Neural crest cell (in vitro differentiated cells): ENCODE measurements at regions not wholly inside any gene's neighbourhood (a gene's known extent, or its start where the extent isn't known, plus 50 kb on each side); places are given as distances from the start of the nearest gene placed in this dataset.
"Not testable (repeated sequence)": the region's sequence is repeated elsewhere in the genome, so short reads cannot be mapped to it uniquely, and the experiment has no call there.

Experiments used
- DNase-seq: peaks from one replicate; pipeline ENCODE4 v3.0.0; 2021; ENCODE audit warnings: low read depth, mixed read lengths, low spot score
- H3K27ac Mint-ChIP-seq: one replicate; pipeline ENCODE4 v1.8.0; 2021; ENCODE audit warnings: mild to moderate bottlenecking, mixed read lengths; ENCODE audit not compliant: unreplicated experiment
- H3K27me3 Mint-ChIP-seq: 2 replicates; pipeline ENCODE4 v1.8.0; 2021; ENCODE audit warnings: low read depth, mild to moderate bottlenecking, mixed read lengths
- H3K36me3 Mint-ChIP-seq: 2 replicates; pipeline ENCODE4 v1.8.0; 2021; ENCODE audit warnings: low read depth, mild to moderate bottlenecking, mixed read lengths
- H3K4me1 Mint-ChIP-seq: 2 replicates; pipeline ENCODE4 v1.8.0; 2021; ENCODE audit warnings: mixed read lengths
- H3K4me3 Mint-ChIP-seq: one replicate; pipeline ENCODE4 v1.8.0; 2021; ENCODE audit warnings: mild to moderate bottlenecking, mixed read lengths
- H3K9me3 Mint-ChIP-seq: 2 replicates; pipeline ENCODE4 v1.8.0; 2021; ENCODE audit warnings: mixed read lengths
- CTCF ChIP-seq: fragments of 200-600 bp; sonication (generic); conservative IDR thresholded peaks from 2 replicates; pipeline ENCODE4 v1.5.0; 2021; ENCODE audit warnings: antibody characterized with exemption, mild to moderate bottlenecking

GRCh38 chrX:101823236-101823635 is 108.6 kb downstream of the ZMAT1 start:
- Mint-ChIP-seq H3K36me3 (no peaks in the 10 kb centered on the region), H3K9me3 (peaks cover 2% of the 10 kb centered on the region), H3K4me1 (no peaks in the 10 kb centered on the region), H3K27me3 (peaks cover 15% of the 10 kb centered on the region), H3K27ac (no peak overlapping the region), H3K4me3 (no peak overlapping the region)
- DNase-seq: no peak
- TF ChIP-seq CTCF: no peak

GRCh38 chrX:101817739-101818138 is 114.1 kb downstream of the ZMAT1 start:
- not testable (repeated sequence) for H3K27ac Mint-ChIP-seq, DNase-seq, H3K4me3 Mint-ChIP-seq, H3K36me3 Mint-ChIP-seq, H3K4me1 Mint-ChIP-seq, H3K9me3 Mint-ChIP-seq
- peaks cover 13% of the 10 kb centered on the region for H3K27me3 Mint-ChIP-seq

GRCh38 chrX:101813200-101813599 is 118.6 kb downstream of the ZMAT1 start:
- no peak for DNase-seq
- Mint-ChIP-seq H3K9me3 (peaks cover 6% of the 10 kb centered on the region), H3K4me3 (no peak overlapping the region), H3K27ac (no peak overlapping the region), H3K27me3 (no peaks in the 10 kb centered on the region), H3K36me3 (no peaks in the 10 kb centered on the region), H3K4me1 (no peaks in the 10 kb centered on the region)
- no peak for TF ChIP-seq CTCF

- peak; percentile 64 for TF ChIP-seq CTCF
- peak; percentile 16 for DNase-seq
- peaks cover 7% of the 10 kb centered on the region for H3K4me1 Mint-ChIP-seq
- H3K4me3 Mint-ChIP-seq: no peak overlapping the region
- no peaks in the 10 kb centered on the region for H3K36me3 Mint-ChIP-seq
- no peaks in the 10 kb centered on the region for H3K27me3 Mint-ChIP-seq
- H3K9me3 Mint-ChIP-seq: no peaks in the 10 kb centered on the region
- H3K27ac Mint-ChIP-seq: no peak overlapping the region
Observed at GRCh38 chrX:101803451-101803850, 128.4 kb downstream of the ZMAT1 start.

- TF ChIP-seq CTCF: peak; percentile 75
- Mint-ChIP-seq H3K36me3 (no peaks in the 10 kb centered on the region), H3K27ac (no peak overlapping the region), H3K4me1 (peaks cover 7% of the 10 kb centered on the region), H3K4me3 (peak overlapping the region; percentile 45), H3K27me3 (no peaks in the 10 kb centered on the region), H3K9me3 (peaks cover 3% of the 10 kb centered on the region)
- DNase-seq: peak; percentile 84
Observed at GRCh38 chrX:101799387-101799786, 132.4 kb downstream of the ZMAT1 start.

- DNase-seq: no peak
Observed at GRCh38 chrX:101787934-101788333, 128.3 kb upstream of the ARMCX2 start.

More at GRCh38 chrX:101787934-101788333, 128.3 kb upstream of the ARMCX2 start:
- Mint-ChIP-seq H3K27me3 (no peaks in the 10 kb centered on the region), H3K4me3 (no peak overlapping the region), H3K9me3 (peaks cover 12% of the 10 kb centered on the region), H3K4me1 (no peaks in the 10 kb centered on the region), H3K27ac (no peak overlapping the region), H3K36me3 (no peaks in the 10 kb centered on the region)
- no peak for TF ChIP-seq CTCF
